Peyer's patch (tissue), 4 donors: ENCODE measurements at regions not wholly inside any gene's neighbourhood (a gene's known extent, or its start where the extent isn't known, plus 50 kb on each side); places are given as distances from the start of the nearest gene placed in this dataset.

Experiments
- DNase-seq, 3 donors: peaks; one replicate each; pipeline ENCODE4 v3.0.0-alpha.2; 2017 to 2019
- H3K27ac ChIP-seq, 4 donors: fragments of 200-600 bp; sonication (generic); one replicate each; pipeline ENCODE4 v1.5.1; 2016 to 2019
- H3K27me3 ChIP-seq, 2 donors: fragments of 200-600 bp; sonication (generic); one replicate each; pipeline ENCODE4 v1.5.1; 2019
- H3K36me3 ChIP-seq, 3 donors: fragments of 200-600 bp; sonication (generic); one replicate each; pipeline ENCODE4 v1.5.1; 2016 to 2019
- H3K4me1 ChIP-seq, 4 donors: fragments of 200-600 bp; sonication (generic); one replicate each; pipeline ENCODE4 v1.5.1; 2016 to 2019
- H3K4me3 ChIP-seq, 4 donors: fragments of 200-600 bp; sonication (generic); 1 replicate in 3 of 4; 2 replicates in 1 of 4; pipeline ENCODE4 v1.5.1; 2016 to 2019; ENCODE audit warnings: mild to moderate bottlenecking in 1 of 4
- H3K9me3 ChIP-seq, 4 donors: fragments of 200-600 bp; sonication (generic); one replicate each; pipeline ENCODE4 v1.5.1; 2016 to 2019; ENCODE audit warnings: mild to moderate bottlenecking in 1 of 4
- CTCF ChIP-seq, 6 experiments: fragments of 450-650 bp in 4 of 6; fragments of 200-600 bp in 2 of 6; sonication (generic) in 1 of 6; IDR thresholded peaks; one replicate each; pipeline ENCODE4 v1.5.1; 2017 to 2019; ENCODE audit warnings: antibody characterized with exemption in 6 of 6, mild to moderate bottlenecking in 3 of 6, moderate library complexity in 1 of 6
- POLR2A ChIP-seq, 2 donors: fragments of 450-650 bp; IDR thresholded peaks; one replicate each; pipeline ENCODE4 v1.5.1; 2017; ENCODE audit warnings: antibody characterized with exemption in 2 of 2, mild to moderate bottlenecking in 2 of 2, moderate library complexity in 2 of 2

GRCh38 chr9:73042155-73042554 lies 89.3 kb upstream of the ALDH1A1 start:
- TF ChIP-seq POLR2A (IDR thresholded peaks at IDR 0.05) (no peak), CTCF (IDR thresholded peaks at IDR 0.05) (no peak)
- no peak overlapping the region for H3K4me3 ChIP-seq
- H3K27me3 ChIP-seq: no peaks in the 10 kb centered on the region
- no peaks in the 10 kb centered on the region for H3K9me3 ChIP-seq
- no peak overlapping the region for H3K27ac ChIP-seq
- no peaks in the 10 kb centered on the region for H3K4me1 ChIP-seq
- no peak for DNase-seq
- no peaks in the 10 kb centered on the region for H3K36me3 ChIP-seq

GRCh38 chr9:73039271-73040263 lies 86.7 kb upstream of the ALDH1A1 start:
- Histone ChIP-seq H3K36me3 (no peaks in the 10 kb centered on the region), H3K27me3 (no peaks in the 10 kb centered on the region), H3K4me1 (no peaks in the 10 kb centered on the region), H3K4me3 (no peak overlapping the region), H3K27ac (peak overlapping the region; percentile 51 to 75 (median 59)), H3K9me3 (no peaks in the 10 kb centered on the region)
- no peak for DNase-seq
- no peak for TF ChIP-seq CTCF (IDR thresholded peaks at IDR 0.05)
- TF ChIP-seq POLR2A (IDR thresholded peaks at IDR 0.05): no peak

GRCh38 chr9:73038613-73039012 lies 85.8 kb upstream of the ALDH1A1 start:
- TF ChIP-seq POLR2A (IDR thresholded peaks at IDR 0.05) (no peak), CTCF (IDR thresholded peaks at IDR 0.05) (no peak)
- Histone ChIP-seq H3K4me3 (no peak overlapping the region), H3K4me1 (no peaks in the 10 kb centered on the region), H3K27ac (peak overlapping the region; percentile 51 to 75 (median 59)), H3K9me3 (no peaks in the 10 kb centered on the region), H3K36me3 (no peaks in the 10 kb centered on the region), H3K27me3 (no peaks in the 10 kb centered on the region)
- peak in 2 of 3 donors; percentile 33 to 54 for DNase-seq

GRCh38 chr9:73038089-73038509 lies 85.2 kb upstream of the ALDH1A1 start:
- Histone ChIP-seq H3K9me3 (no peaks in the 10 kb centered on the region), H3K4me1 (no peaks in the 10 kb centered on the region), H3K27ac (peak overlapping the region in 3 of 4 donors; percentile 14 to 75 (median 60)), H3K4me3 (no peak overlapping the region), H3K27me3 (no peaks in the 10 kb centered on the region), H3K36me3 (no peaks in the 10 kb centered on the region)
- TF ChIP-seq POLR2A (IDR thresholded peaks at IDR 0.05) (no peak), CTCF (IDR thresholded peaks at IDR 0.05) (no peak)
- no peak for DNase-seq

- DNase-seq: no peak
- H3K36me3 ChIP-seq: no peaks in the 10 kb centered on the region
- H3K9me3 ChIP-seq: no peaks in the 10 kb centered on the region
- no peaks in the 10 kb centered on the region for H3K4me1 ChIP-seq
- H3K27ac ChIP-seq: peak overlapping the region in 1 of 4 donors; percentile 75
- no peak overlapping the region for H3K4me3 ChIP-seq
- TF ChIP-seq POLR2A (IDR thresholded peaks at IDR 0.05): no peak
- no peak for TF ChIP-seq CTCF (IDR thresholded peaks at IDR 0.05)
- no peaks in the 10 kb centered on the region for H3K27me3 ChIP-seq
Observed at GRCh38 chr9:73037613-73038012, 84.8 kb upstream of the ALDH1A1 start.
